Right atrium auricular region (tissue), 2 donors: ENCODE measurements at regions not wholly inside any gene's neighbourhood (a gene's known extent, or its start where the extent isn't known, plus 50 kb on each side); places are given as distances from the start of the nearest gene placed in this dataset.

Experiments used
- DNase-seq: peaks from one replicate; pipeline ENCODE4 v3.0.0-alpha.2; 2019; ENCODE audit warnings: low spot score
- H3K27ac ChIP-seq, 2 donors: fragments of 200-600 bp; sonication (generic); 1 replicate in 1 of 2; 2 replicates in 1 of 2; pipeline ENCODE4 v1.5.1; 2016 to 2019
- H3K27me3 ChIP-seq, 2 donors: fragments of 200-600 bp; sonication (generic); one replicate each; pipeline versions ENCODE4 v1.5.1 to v1.6.0; 2017 to 2019
- H3K36me3 ChIP-seq: fragments of 200-600 bp; sonication (generic); one replicate; pipeline ENCODE4 v1.5.1; 2016
- H3K4me1 ChIP-seq, 2 donors: fragments of 200-600 bp; sonication (generic); one replicate each; pipeline versions ENCODE4 v1.5.1 to v1.6.0; 2017 to 2019
- H3K4me3 ChIP-seq, 2 donors: fragments of 200-600 bp; sonication (generic); 1 replicate in 1 of 2; 2 replicates in 1 of 2; pipeline ENCODE4 v1.5.1; 2017 to 2019; ENCODE audit warnings: mild to moderate bottlenecking in 1 of 2, moderate library complexity in 1 of 2
- H3K9me3 ChIP-seq, 2 donors: fragments of 200-600 bp; sonication (generic); one replicate each; pipeline ENCODE4 v1.5.1; 2019
- TF ChIP-seq, protein P1 (sequence below), 2 donors: fragments of 200-600 bp; sonication (generic); IDR thresholded peaks; one replicate each; pipeline ENCODE4 v1.5.1; 2019; ENCODE audit warnings: antibody characterized with exemption in 2 of 2

DNA sequence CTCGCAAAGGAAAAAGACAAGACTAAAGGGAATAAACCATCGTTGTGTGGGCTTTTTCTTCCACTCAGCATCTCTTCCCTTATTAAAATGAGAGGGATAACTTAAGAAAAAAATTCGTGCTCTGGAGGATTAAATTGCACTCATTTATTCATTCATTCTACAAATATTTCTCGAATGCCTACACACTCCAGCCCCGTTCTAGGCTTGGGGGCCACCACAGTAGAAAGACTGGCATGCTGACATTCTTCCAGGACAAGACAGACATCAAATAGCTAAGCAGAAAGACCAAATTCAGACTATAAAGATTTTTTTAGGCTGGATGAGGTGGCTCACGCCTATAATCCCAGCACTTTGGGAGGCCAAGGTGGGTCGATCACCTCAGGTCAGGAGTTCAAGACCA is 65.3 kb upstream of the IL12A start:
- H3K4me3 ChIP-seq = no peak overlapping the region
- no peak for DNase-seq
- no peak overlapping the region for H3K27ac ChIP-seq
- H3K27me3 ChIP-seq = no peaks in the 10 kb centered on the region
- H3K36me3 ChIP-seq = no peaks in the 10 kb centered on the region
- H3K4me1 ChIP-seq = peaks cover 0 to 5% of the 10 kb centered on the region in 2 donors
- TF ChIP-seq, protein P1, sequence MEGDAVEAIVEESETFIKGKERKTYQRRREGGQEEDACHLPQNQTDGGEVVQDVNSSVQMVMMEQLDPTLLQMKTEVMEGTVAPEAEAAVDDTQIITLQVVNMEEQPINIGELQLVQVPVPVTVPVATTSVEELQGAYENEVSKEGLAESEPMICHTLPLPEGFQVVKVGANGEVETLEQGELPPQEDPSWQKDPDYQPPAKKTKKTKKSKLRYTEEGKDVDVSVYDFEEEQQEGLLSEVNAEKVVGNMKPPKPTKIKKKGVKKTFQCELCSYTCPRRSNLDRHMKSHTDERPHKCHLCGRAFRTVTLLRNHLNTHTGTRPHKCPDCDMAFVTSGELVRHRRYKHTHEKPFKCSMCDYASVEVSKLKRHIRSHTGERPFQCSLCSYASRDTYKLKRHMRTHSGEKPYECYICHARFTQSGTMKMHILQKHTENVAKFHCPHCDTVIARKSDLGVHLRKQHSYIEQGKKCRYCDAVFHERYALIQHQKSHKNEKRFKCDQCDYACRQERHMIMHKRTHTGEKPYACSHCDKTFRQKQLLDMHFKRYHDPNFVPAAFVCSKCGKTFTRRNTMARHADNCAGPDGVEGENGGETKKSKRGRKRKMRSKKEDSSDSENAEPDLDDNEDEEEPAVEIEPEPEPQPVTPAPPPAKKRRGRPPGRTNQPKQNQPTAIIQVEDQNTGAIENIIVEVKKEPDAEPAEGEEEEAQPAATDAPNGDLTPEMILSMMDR (IDR thresholded peaks at IDR 0.05) = no peak
- H3K9me3 ChIP-seq = no peaks in the 10 kb centered on the region

DNA sequence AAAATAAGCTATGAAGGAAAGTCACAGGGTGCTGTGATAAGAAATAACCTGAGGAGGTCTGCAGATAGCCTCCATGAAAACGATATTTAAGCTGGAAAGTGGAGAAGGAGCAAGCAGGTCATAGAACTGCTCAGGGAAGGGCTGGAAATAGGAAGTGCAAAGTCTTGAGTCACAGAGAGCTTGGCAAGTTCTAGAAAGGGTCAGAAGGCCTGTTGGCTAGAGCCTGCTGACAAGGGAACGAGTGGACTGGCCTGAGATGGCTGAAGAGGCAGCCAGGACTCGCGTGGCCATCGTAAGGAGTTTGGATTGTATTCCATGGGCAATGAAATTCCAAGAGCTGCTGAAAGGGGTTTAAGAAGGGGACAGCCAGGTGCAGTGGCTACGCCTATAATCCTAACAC is 64.7 kb upstream of the IL12A start:
- DNase-seq = no peak
- Histone ChIP-seq H3K4me1 (peaks cover 0 to 11% of the 10 kb centered on the region in 2 donors), H3K36me3 (no peaks in the 10 kb centered on the region), H3K27ac (no peak overlapping the region), H3K4me3 (no peak overlapping the region), H3K9me3 (no peaks in the 10 kb centered on the region), H3K27me3 (no peaks in the 10 kb centered on the region)
- TF ChIP-seq, protein P1 (IDR thresholded peaks at IDR 0.05) = no peak

DNA sequence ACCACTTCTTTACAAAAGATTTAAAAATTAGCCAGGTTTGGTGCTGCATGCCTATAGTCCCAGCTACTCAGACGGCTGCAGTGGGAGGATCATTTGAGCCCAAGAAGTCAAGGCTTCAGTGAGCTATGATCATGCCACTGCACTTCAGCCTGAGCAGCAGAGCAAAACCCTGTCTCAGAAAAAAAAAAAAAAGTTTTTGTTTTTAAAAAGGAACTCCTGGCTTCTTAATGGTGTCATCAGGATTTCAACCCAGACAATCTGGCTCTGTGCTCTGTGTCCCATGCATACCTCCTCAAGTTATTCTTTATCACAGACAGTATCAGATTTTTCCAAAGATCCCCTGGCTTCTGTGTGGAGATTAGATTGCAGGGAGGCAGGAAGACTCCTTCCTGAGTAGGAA is 64.2 kb upstream of the IL12A start:
- no peaks in the 10 kb centered on the region for H3K36me3 ChIP-seq
- peaks cover 0 to 15% of the 10 kb centered on the region in 2 donors for H3K4me1 ChIP-seq
- no peaks in the 10 kb centered on the region for H3K27me3 ChIP-seq
- DNase-seq = no peak
- no peak overlapping the region for H3K27ac ChIP-seq
- H3K9me3 ChIP-seq = no peaks in the 10 kb centered on the region
- TF ChIP-seq, protein P1 (IDR thresholded peaks at IDR 0.05) = no peak
- H3K4me3 ChIP-seq = no peak overlapping the region

DNA sequence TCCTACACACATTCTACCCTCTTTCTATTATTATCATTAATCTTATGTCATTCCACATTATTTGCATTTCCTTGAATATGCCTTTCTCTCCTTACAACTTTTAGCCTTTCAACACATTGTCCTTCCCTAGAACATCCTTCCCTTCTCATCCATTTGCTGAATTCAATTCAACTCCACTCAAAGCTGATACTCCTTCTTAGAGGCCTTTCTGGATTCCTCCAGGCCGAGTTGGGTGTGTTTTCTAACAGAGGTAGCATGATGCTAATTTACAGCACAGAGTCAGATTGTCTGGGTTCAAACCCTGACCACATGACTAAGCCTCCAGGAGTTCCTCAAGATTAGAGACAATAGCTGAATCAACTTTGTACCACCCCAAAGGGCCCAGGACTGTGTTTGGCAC is 63.4 kb upstream of the IL12A start:
- Histone ChIP-seq H3K27me3 (no peaks in the 10 kb centered on the region), H3K27ac (no peak overlapping the region), H3K9me3 (no peaks in the 10 kb centered on the region), H3K36me3 (no peaks in the 10 kb centered on the region), H3K4me3 (no peak overlapping the region), H3K4me1 (peaks cover 0 to 15% of the 10 kb centered on the region in 2 donors)
- DNase-seq = no peak
- TF ChIP-seq, protein P1 (IDR thresholded peaks at IDR 0.05) = no peak

DNA sequence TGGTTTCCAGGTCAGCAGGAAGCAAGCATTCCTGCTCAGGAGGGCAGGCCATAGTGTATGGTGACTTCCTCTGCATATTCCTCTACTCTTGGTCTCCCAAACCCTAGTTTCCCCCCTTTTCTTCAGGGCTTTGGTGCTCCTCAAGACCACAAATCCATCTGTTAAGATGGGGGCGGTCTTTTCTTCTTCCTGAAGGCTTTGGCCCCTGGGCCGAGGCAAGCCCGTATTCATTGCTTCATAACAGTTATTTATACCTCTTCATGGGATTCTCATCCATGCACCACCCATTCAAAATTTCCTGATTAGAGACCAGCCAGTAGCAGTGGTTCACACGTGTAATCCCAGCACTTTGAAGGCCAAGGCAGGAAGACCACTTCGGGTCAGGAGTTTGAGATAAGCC is 62.1 kb upstream of the IL12A start:
- no peak for DNase-seq

DNA sequence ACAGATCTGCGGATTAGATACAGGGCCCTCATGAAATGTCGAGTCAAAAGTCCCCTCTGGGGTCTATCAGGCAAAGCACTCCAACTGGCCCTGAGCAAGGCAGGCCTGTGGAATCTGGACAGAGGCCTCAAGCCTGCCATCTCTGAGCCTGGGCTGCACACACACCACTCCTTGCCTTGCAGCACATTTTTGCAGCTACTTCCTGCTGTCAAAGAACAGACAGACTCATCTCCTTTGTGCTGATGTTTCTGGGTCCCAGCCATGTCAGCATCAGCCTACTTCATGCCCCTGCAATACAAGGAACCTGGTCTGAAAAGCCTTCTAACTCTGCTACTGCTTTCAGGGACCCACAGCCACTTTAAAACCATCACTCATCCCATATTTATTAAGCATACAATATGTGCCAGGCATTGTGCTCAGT is 60.6 kb upstream of the IL12A start:
- no peaks in the 10 kb centered on the region for H3K36me3 ChIP-seq
- no peak for DNase-seq
- peaks cover 0 to 15% of the 10 kb centered on the region in 2 donors for H3K4me1 ChIP-seq
- H3K9me3 ChIP-seq = no peaks in the 10 kb centered on the region
- no peaks in the 10 kb centered on the region for H3K27me3 ChIP-seq
- TF ChIP-seq, protein P1 (IDR thresholded peaks at IDR 0.05) = no peak
- H3K27ac ChIP-seq = no peak overlapping the region
- no peak overlapping the region for H3K4me3 ChIP-seq

More for the DNA sequence above, 62.1 kb upstream of the IL12A start:
- Histone ChIP-seq H3K4me3 (no peak overlapping the region), H3K27me3 (no peaks in the 10 kb centered on the region), H3K36me3 (no peaks in the 10 kb centered on the region), H3K27ac (no peak overlapping the region), H3K4me1 (peaks cover 0 to 15% of the 10 kb centered on the region in 2 donors), H3K9me3 (no peaks in the 10 kb centered on the region)
- TF ChIP-seq, protein P1 (IDR thresholded peaks at IDR 0.05) = no peak
